SK-N-SH treated with all-trans-retinoic acid at 6 μM for 48 hours (cell line): ENCODE measurements at regions not wholly inside any gene's neighbourhood (a gene's known extent, or its start where the extent isn't known, plus 50 kb on each side); places are given as distances from the start of the nearest gene placed in this dataset.

Source experiments
- PATZ1 ChIP-seq: fragments of 250-450 bp; sonication (Bioruptor Pico); IDR thresholded peaks from 2 replicates; pipeline ENCODE4 v1.8.0; 2020; ENCODE audit warnings: mild to moderate bottlenecking, moderate library complexity, borderline replicate concordance
- RARB ChIP-seq: fragments of 250-450 bp; sonication (Bioruptor Pico); IDR thresholded peaks from 2 replicates; pipeline ENCODE4 v1.8.0; 2021; ENCODE audit warnings: mild to moderate bottlenecking, moderate library complexity
- SNAI2 ChIP-seq: fragments of 250-450 bp; sonication (Bioruptor Pico); IDR thresholded peaks from 2 replicates; pipeline ENCODE4 v1.5.0; 2020; ENCODE audit warnings: mild to moderate bottlenecking, moderate library complexity

GRCh38 chr10:120657371-120657770, 193.8 kb upstream of the WDR11 start:
- TF ChIP-seq SNAI2 = no peak
- TF ChIP-seq RARB (CRISPR knock-in tag) = no peak
- no peak for TF ChIP-seq PATZ1
